ENCODE measurements at regions not wholly inside any gene's neighbourhood (a gene's known extent, or its start where the extent isn't known, plus 50 kb on each side); places are given as distances from the start of the nearest gene placed in this dataset.

GRCh38 chr6:81487489-81487888, 265.0 kb downstream of the TENT5A start (continued):
- TF ChIP-seq CHD7 (IDR thresholded peaks at IDR 0.05; ENCODE audit: insufficient replicate concordance, low read length), result no peak
- TF ChIP-seq TEAD4 (IDR thresholded peaks at IDR 0.05; ENCODE audit: low read depth, low read length), result no peak
- TF ChIP-seq YY1 (IDR thresholded peaks at IDR 0.05; ENCODE audit: low read depth, low read length), result no peak
- no peak for TF ChIP-seq GTF2F1 (IDR thresholded peaks at IDR 0.05; ENCODE audit: borderline replicate concordance, low read depth, low read length)
- no peak for TF ChIP-seq ASH2L (IDR thresholded peaks at IDR 0.05; ENCODE audit: low read length)
- no peak for TF ChIP-seq SIN3A (conservative IDR thresholded peaks at IDR 0.05 in 1 of 2, IDR thresholded peaks at IDR 0.05 in 1 of 2; ENCODE audit: low read depth in 1 of 2, low read length in 2 of 2)

Data from H1 (cell line).